Activated naive CD8-positive, alpha-beta T cell treated with anti-CD3 and anti-CD28 coated beads, Interleukin-2, amount 50 U/mL, for 24 hours (primary cell): ENCODE measurements at regions not wholly inside any gene's neighbourhood (a gene's known extent, or its start where the extent isn't known, plus 50 kb on each side); places are given as distances from the start of the nearest gene placed in this dataset.

Experiments
- ATAC-seq: fragments of 150-1000 bp; cut with Tn5 transposase; one replicate; pipeline ENCODE4 v1.10.0; 2021
- DNase-seq: peaks from one replicate; pipeline ENCODE4 v3.0.0; 2021
- H3K27ac Mint-ChIP-seq: one replicate; pipeline ENCODE4 v1.8.0; 2021; ENCODE audit warnings: mild to moderate bottlenecking, mixed read lengths
- H3K27me3 Mint-ChIP-seq: one replicate; pipeline ENCODE4 v1.8.0; 2021; ENCODE audit warnings: mixed read lengths
- H3K36me3 Mint-ChIP-seq: one replicate; pipeline ENCODE4 v1.8.0; 2021; ENCODE audit warnings: low read depth, mixed read lengths
- H3K4me1 Mint-ChIP-seq: one replicate; pipeline ENCODE4 v1.8.0; 2021; ENCODE audit warnings: mixed read lengths
- H3K4me3 Mint-ChIP-seq: one replicate; pipeline ENCODE4 v1.8.0; 2021; ENCODE audit warnings: mild to moderate bottlenecking, moderate library complexity, mixed read lengths
- H3K9me3 Mint-ChIP-seq: one replicate; pipeline ENCODE4 v1.8.0; 2021; ENCODE audit warnings: mixed read lengths

DNA sequence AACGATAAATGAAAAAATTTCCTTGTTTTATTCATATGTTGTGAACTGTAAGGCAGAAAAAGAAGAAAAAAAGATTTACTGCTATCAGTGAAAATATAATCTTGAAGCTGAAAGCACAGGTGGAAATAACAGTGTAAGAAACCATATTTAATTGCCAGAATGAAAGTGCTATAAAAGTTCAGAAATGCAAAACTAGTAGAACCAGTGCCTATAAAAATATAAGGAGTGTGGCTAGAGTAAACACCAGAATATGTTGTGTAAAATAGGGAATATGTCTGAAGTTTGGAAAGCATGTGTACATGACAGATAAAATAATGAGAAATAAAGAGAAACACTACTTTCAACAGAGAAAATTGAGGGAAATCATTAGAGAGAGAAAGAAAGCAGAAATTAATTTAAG lies 350.5 kb upstream of the NPSR1 start:
- DNase-seq = no peak
- Mint-ChIP-seq H3K4me1 (no peaks in the 10 kb centered on the region), H3K9me3 (no peaks in the 10 kb centered on the region), H3K27me3 (no peaks in the 10 kb centered on the region), H3K27ac (no peak overlapping the region), H3K4me3 (no peak overlapping the region), H3K36me3 (no peaks in the 10 kb centered on the region)
- ATAC-seq = no peak

DNA sequence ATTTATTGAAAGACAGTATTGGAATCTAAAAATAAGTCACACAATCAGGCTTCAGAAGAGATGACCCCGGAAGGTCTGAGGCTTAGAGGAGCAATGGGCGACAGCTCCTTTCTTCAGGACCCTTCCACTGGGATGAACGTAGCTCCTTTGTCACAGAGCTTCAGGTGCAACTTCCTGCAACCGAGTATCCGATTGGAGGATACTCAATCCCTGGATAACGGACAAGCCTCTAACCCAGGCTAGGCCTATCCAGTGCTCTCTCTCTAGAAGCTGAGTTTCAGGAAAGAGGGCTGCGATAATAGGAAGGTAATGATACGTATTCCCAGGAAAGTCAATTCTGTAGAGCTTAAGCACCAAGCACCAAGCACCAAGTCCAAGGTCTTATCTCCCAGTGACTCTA lies 349.4 kb upstream of the NPSR1 start:
- Mint-ChIP-seq H3K4me1 (no peaks in the 10 kb centered on the region), H3K27me3 (no peaks in the 10 kb centered on the region), H3K36me3 (no peaks in the 10 kb centered on the region), H3K4me3 (no peak overlapping the region), H3K9me3 (peaks cover 4% of the 10 kb centered on the region), H3K27ac (no peak overlapping the region)
- no peak for DNase-seq
- no peak for ATAC-seq

DNA sequence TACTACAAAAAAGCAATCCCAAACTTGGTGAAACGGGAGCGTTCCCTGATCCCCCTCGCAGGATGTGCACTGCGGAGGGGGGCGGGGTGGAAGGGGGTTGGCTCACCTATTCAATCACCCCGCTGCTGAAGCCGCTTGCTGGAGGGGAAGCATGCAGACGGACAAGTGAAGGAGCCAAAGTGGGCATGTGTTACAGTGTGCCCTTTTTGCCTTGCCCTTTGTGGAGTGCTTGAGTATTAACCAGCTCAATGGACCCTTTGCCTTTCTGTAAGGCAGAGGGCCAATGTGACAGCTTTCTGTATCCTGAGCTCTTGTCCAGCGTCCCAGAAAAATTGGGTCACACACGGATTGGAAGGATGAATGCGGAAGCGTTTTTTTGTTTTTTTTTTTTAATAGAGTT lies 348.9 kb upstream of the NPSR1 start:
- no peak for ATAC-seq

DNA sequence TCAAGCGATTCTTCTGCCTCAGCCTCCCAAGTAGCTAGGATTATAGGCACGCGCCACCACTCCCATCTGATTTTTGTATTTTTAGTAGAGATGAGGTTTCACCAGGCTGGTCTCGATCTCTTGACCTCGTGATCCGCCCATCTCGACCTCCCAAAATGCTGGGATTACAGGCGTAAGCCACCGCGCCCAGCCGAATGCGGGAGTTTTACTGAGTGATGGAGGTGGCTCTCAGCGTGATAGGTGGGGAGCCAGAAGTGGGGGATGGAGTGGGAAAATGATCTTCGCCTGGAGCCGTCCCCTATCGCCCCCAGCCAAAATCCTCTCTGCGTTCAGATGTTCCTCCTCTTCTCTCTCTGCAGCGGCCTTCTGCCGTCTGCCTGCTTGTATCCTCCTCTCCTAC lies 348.4 kb upstream of the NPSR1 start:
- no peak overlapping the region for H3K27ac Mint-ChIP-seq
- H3K27me3 Mint-ChIP-seq = no peaks in the 10 kb centered on the region
- no peak overlapping the region for H3K4me3 Mint-ChIP-seq
- ATAC-seq = no peak
- peaks cover 5% of the 10 kb centered on the region for H3K9me3 Mint-ChIP-seq
- H3K36me3 Mint-ChIP-seq = no peaks in the 10 kb centered on the region
- no peak for DNase-seq
- no peaks in the 10 kb centered on the region for H3K4me1 Mint-ChIP-seq

More for the DNA sequence above, 348.9 kb upstream of the NPSR1 start:
- Mint-ChIP-seq H3K36me3 (no peaks in the 10 kb centered on the region), H3K4me3 (no peak overlapping the region), H3K9me3 (peaks cover 4% of the 10 kb centered on the region), H3K27ac (no peak overlapping the region), H3K27me3 (no peaks in the 10 kb centered on the region), H3K4me1 (no peaks in the 10 kb centered on the region)
- DNase-seq = no peak

DNA sequence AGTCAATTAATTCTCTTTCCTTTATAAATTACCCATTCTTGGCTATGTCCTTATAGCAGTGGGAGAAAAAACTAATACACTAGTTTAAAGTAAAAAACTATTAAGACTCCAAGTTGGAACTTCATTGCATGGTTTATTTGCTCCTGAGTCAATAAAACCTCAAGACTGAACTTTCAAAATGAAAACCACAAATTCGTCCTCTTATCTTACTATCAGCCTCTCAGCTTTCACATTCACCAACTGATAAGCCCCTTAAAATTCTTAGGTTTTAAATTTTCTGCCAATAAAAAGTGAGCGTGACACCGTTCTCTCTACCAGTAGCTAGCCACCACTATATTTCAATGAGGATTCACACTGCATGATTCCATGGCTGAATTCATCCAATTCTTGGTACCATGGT lies 346.4 kb upstream of the NPSR1 start:
- Mint-ChIP-seq H3K4me1 (no peaks in the 10 kb centered on the region), H3K4me3 (no peak overlapping the region), H3K27me3 (no peaks in the 10 kb centered on the region), H3K36me3 (no peaks in the 10 kb centered on the region), H3K9me3 (peaks cover 8% of the 10 kb centered on the region), H3K27ac (no peak overlapping the region)
- DNase-seq = no peak
- no peak for ATAC-seq

DNA sequence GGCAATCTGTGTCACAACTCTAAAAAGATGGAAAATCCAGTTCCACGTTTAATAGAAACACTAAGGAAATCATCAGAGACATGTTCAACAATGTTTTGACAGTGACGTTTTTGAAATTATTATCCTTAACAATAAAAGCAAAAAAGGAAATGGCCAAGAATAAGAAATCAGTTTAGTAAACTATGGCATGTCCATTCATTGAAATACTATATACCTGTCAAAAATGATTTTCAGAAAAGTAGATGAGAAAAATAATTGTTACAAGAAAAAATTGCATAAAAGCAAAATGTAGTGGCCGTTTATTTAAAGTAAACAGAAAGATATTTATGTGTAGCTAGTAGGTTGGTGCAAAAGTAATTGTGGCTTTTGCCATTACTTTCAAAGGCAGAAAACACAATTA lies 345.4 kb upstream of the NPSR1 start:
- no peaks in the 10 kb centered on the region for H3K36me3 Mint-ChIP-seq
- peaks cover 2% of the 10 kb centered on the region for H3K27me3 Mint-ChIP-seq
- H3K4me3 Mint-ChIP-seq = no peak overlapping the region
- no peak overlapping the region for H3K27ac Mint-ChIP-seq
- H3K9me3 Mint-ChIP-seq = peaks cover 8% of the 10 kb centered on the region
- ATAC-seq (no peak), DNase-seq (no peak)
- no peaks in the 10 kb centered on the region for H3K4me1 Mint-ChIP-seq

DNA sequence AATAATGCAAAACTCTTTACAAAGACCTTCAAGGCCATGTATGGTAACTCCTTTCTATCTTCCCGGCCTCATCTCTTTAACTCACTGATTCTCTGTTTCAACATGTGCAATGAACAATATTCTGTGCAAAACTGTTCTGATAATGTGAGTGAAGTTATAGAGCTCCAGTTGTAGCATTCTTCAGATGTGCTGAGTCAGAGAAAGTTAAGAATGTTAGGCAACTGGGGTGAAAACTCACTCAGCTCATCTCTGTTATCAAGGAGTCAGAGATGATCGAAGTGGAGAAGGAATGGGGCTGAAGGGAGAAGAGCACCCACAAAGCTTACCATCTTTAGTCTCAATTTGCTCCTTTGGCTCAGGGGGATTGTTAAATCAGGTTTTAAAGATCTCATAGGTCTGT lies 344.7 kb upstream of the NPSR1 start:
- H3K27me3 Mint-ChIP-seq = peaks cover 2% of the 10 kb centered on the region
- no peak overlapping the region for H3K27ac Mint-ChIP-seq
- ATAC-seq (no peak), DNase-seq (no peak)
- H3K4me3 Mint-ChIP-seq = no peak overlapping the region
- H3K4me1 Mint-ChIP-seq = no peaks in the 10 kb centered on the region
- no peaks in the 10 kb centered on the region for H3K36me3 Mint-ChIP-seq
- peaks cover 8% of the 10 kb centered on the region for H3K9me3 Mint-ChIP-seq

DNA sequence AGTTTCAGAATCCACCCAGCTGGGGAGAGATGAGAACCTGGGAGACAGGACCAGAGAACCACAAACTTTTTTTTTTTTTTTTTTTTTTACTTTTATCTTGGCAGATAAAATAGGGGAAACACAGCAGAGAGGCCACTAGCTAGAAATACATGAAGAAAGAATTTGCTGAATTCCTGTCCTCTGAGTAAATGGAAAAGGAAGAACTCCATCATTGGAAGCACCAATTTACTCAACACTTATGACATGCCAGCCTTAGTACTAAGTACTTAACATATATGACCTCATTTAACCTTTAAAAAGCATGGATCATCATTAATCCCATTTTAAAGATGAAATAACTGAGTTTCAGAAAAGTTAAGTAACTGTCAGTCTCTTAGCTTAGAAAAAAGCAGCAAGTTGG lies 343.0 kb upstream of the NPSR1 start:
- no peak for ATAC-seq
- no peak for DNase-seq
- Mint-ChIP-seq H3K27me3 (peaks cover 4% of the 10 kb centered on the region), H3K36me3 (no peaks in the 10 kb centered on the region), H3K9me3 (peaks cover 8% of the 10 kb centered on the region), H3K27ac (no peak overlapping the region), H3K4me3 (no peak overlapping the region), H3K4me1 (no peaks in the 10 kb centered on the region)

DNA sequence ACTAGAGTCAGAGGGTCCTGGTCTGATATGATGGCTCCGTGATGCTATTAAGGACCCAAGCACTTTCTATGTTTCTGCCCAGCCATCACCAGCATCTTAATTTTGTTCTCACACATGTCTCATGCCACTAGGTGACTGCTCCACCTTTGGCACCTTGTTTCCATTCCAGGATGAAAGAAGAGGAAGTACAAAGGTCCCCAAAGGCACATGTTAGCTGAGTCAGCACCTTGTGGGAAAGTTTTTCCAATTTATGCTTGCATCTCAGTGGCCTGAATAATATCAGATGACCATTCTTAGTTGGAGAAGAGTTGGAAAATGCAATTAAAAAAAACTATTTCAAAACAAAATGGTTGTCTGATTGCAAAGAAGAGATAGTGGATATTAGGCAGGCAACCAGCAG lies 341.0 kb upstream of the NPSR1 start:
- peaks cover 8% of the 10 kb centered on the region for H3K9me3 Mint-ChIP-seq
- H3K27ac Mint-ChIP-seq = no peak overlapping the region
- DNase-seq (no peak), ATAC-seq (no peak)
- H3K27me3 Mint-ChIP-seq = peaks cover 16% of the 10 kb centered on the region
- no peak overlapping the region for H3K4me3 Mint-ChIP-seq
- no peaks in the 10 kb centered on the region for H3K36me3 Mint-ChIP-seq
- no peaks in the 10 kb centered on the region for H3K4me1 Mint-ChIP-seq

DNA sequence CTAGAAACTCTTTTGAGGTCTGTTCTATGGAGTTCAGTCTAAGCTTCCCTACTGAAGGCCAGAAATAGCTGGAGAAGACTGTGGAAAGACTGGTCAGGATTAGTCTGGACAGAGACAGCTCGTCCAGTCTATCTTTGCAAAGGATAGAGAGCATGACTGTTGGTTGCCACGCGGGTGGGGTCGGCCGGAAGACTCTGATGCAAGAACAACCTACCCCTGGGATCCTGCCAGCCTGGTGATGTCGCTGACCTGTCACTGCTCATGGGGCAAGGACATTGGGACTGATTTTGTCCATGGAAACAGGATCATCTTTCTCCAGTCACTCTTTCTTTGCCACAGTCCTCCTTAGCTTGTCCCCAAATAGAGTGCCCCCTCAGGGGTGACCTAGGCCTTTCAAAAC lies 337.6 kb upstream of the NPSR1 start:
- no peaks in the 10 kb centered on the region for H3K36me3 Mint-ChIP-seq
- H3K4me1 Mint-ChIP-seq = peaks cover 2% of the 10 kb centered on the region
- no peak overlapping the region for H3K4me3 Mint-ChIP-seq
- no peak overlapping the region for H3K27ac Mint-ChIP-seq
- no peaks in the 10 kb centered on the region for H3K9me3 Mint-ChIP-seq
- H3K27me3 Mint-ChIP-seq = peaks cover 24% of the 10 kb centered on the region
- ATAC-seq (no peak), DNase-seq (no peak)

DNA sequence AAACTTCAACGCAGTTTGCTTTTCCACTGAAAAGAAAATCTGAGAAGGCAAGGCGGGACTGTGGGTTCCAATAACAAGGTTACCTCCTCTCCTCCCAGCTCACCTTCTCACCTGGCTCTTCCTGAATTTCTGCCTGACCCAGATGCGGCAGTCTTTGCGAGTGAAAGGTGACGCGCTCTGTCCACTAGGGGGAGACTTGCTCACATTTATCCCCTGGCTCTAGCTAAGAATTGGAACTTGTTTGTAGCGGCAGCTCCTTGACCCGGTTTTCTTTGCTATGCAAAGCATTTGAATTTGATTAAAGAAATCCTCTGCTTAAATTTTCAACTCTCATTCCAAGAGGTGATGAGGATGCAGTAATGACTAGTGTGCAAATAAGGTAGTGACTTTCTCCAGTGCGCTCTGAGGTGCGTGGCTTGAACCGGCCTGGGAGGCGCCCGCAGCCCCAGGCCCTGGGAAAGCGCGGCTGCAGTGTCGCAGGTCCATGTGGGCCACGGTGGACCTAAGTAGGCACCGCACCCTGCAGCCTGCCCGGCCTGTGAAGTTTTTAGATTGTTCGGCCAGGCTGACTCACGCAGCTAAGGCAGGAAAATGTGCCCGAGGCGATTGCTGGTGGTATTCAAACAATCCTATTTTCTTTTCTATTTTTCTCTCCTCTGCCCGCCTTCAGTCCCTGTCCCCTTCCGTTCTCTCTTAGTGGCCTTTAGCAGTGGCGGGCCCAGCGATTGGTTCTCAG lies 336.9 kb upstream of the NPSR1 start:
- peaks cover 2% of the 10 kb centered on the region for H3K4me1 Mint-ChIP-seq
- H3K36me3 Mint-ChIP-seq = no peaks in the 10 kb centered on the region
- no peak for ATAC-seq
- H3K4me3 Mint-ChIP-seq = no peak overlapping the region
- peaks cover 24% of the 10 kb centered on the region for H3K27me3 Mint-ChIP-seq
- H3K27ac Mint-ChIP-seq = no peak overlapping the region
- peak; percentile 35 for DNase-seq
- no peaks in the 10 kb centered on the region for H3K9me3 Mint-ChIP-seq

DNA sequence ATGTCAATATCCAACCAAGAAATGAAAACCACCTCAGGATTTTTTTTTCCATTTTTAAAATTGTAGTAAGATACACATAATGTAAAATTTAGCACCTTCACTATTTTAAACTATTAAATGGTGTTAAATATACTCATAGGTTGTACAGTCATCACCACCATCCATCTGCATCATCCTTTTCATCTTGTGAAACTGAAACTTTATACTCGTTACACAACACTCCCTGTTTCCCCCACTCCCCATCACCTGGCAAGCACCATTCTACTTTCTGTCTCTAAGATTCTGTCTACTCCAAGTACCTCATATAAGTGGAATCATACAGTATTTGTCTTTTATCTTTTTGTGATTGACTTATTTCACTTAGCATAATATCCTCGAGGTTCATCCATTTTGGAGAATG lies 335.2 kb upstream of the NPSR1 start:
- H3K4me3 Mint-ChIP-seq = no peak overlapping the region
- peaks cover 2% of the 10 kb centered on the region for H3K4me1 Mint-ChIP-seq
- peaks cover 23% of the 10 kb centered on the region for H3K27me3 Mint-ChIP-seq
- no peaks in the 10 kb centered on the region for H3K9me3 Mint-ChIP-seq
- no peaks in the 10 kb centered on the region for H3K36me3 Mint-ChIP-seq
- DNase-seq (no peak), ATAC-seq (no peak)
- H3K27ac Mint-ChIP-seq = no peak overlapping the region

DNA sequence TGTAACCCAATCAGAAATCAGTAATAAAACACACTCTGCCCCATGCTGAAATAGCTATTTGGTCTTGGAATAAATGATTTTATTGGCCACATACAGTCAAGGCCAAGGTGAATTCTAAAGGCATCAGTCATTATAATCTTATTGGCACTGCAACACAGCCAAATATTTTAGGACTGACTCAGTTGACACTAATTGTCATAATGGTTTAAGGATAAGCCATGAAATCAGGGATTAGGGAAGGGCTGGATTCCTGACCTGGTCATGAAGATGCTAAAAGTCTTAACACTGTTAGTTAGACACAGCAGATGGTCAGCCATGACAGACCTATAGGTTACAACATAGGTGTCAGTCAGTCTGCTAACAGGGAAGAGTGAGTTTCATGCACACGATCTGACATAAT lies 330.3 kb upstream of the NPSR1 start:
- DNase-seq = no peak
- H3K27ac Mint-ChIP-seq = no peak overlapping the region
- peaks cover 2% of the 10 kb centered on the region for H3K4me1 Mint-ChIP-seq
- peaks cover 6% of the 10 kb centered on the region for H3K27me3 Mint-ChIP-seq
- no peak for ATAC-seq
- no peaks in the 10 kb centered on the region for H3K36me3 Mint-ChIP-seq
- no peak overlapping the region for H3K4me3 Mint-ChIP-seq
- H3K9me3 Mint-ChIP-seq = no peaks in the 10 kb centered on the region

DNA sequence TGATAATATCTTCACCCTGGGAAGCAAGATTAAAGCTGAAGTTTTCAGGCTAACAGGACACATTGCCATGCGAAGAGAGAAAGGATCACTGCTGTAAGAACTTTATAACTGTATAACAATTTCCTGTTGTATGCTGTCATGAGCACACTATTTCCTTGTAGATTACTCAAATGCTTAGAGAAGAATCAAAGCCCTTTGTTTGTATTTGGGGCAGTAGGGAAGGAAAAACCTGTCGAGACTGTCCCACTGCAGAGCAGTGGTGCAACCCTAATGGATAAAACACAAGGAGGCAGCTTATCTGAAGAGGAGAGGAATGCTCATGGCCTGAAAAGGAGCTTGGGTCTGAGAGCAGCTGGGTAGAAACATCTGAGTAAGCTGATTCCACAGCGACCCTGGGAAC lies 327.7 kb upstream of the NPSR1 start:
- H3K27me3 Mint-ChIP-seq = no peaks in the 10 kb centered on the region
- H3K4me1 Mint-ChIP-seq = no peaks in the 10 kb centered on the region
- no peak overlapping the region for H3K4me3 Mint-ChIP-seq
- no peaks in the 10 kb centered on the region for H3K36me3 Mint-ChIP-seq
- H3K9me3 Mint-ChIP-seq = no peaks in the 10 kb centered on the region
- ATAC-seq (no peak), DNase-seq (no peak)
- H3K27ac Mint-ChIP-seq = no peak overlapping the region

DNA sequence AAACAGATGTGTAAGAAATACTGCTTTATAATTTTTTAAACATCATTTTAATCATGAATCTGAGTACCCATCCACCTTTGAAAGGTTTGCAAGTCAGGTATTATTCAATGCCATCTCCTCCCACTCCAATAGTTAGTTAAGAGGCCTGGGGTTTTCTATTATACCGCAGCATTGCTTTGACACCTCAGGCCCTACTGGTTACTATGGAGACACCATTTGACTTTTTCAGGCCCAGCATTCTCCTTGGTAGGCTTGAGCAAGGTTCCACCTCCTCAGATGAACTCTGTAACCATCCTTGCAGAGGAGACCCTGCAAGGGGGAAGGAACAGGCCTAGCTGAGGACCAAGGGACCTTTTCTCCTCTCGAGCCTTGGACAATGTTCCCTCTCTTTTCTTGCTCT lies 326.9 kb upstream of the NPSR1 start:
- ATAC-seq (no peak), DNase-seq (no peak)
- no peak overlapping the region for H3K27ac Mint-ChIP-seq
- H3K27me3 Mint-ChIP-seq = no peaks in the 10 kb centered on the region
- H3K4me3 Mint-ChIP-seq = no peak overlapping the region
- no peaks in the 10 kb centered on the region for H3K36me3 Mint-ChIP-seq
- H3K9me3 Mint-ChIP-seq = no peaks in the 10 kb centered on the region
- no peaks in the 10 kb centered on the region for H3K4me1 Mint-ChIP-seq

DNA sequence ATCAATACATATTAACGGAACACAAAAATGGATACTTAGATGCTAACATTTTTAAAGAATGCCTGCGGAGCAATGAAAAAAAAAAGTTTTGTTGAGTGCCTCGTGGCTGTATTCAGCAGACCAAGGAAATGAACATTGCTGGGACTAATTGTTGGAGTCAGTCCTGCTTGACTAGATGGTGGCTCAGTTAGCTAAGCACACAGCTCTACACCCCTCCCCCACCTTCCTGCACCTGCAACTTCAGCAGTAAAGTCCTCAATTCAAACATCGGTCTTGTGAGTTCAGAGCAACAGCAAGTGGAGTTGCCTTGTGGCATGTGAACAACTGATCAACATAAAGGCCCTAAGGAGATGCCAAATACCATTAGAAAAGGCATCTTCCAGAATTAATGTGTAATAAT lies 326.0 kb upstream of the NPSR1 start:
- H3K4me1 Mint-ChIP-seq = no peaks in the 10 kb centered on the region
- H3K36me3 Mint-ChIP-seq = no peaks in the 10 kb centered on the region

More for the DNA sequence above, 326.0 kb upstream of the NPSR1 start:
- Mint-ChIP-seq H3K9me3 (peaks cover under 1% of the 10 kb centered on the region), H3K27me3 (no peaks in the 10 kb centered on the region), H3K27ac (no peak overlapping the region), H3K4me3 (no peak overlapping the region)
- DNase-seq = no peak
- ATAC-seq = no peak
